OCI-LY3 (cell line): ENCODE measurements at regions not wholly inside any gene's neighbourhood (a gene's known extent, or its start where the extent isn't known, plus 50 kb on each side); places are given as distances from the start of the nearest gene placed in this dataset.

ENCODE experiments used
- CTCF ChIP-seq: fragments of 200-600, 300-600 bp; sonication (generic); IDR thresholded peaks from 2 replicates; pipeline ENCODE4 v1.5.1; 2014; ENCODE audit warnings: antibody characterized with exemption, low read length, low read depth
- EZH2phosphoT487 ChIP-seq: fragments of 200-600 bp; shearing (Covaris generic); IDR thresholded peaks from 2 replicates; pipeline ENCODE4 v1.6.1; 2018; ENCODE audit warnings: antibody characterized with exemption, mixed run types, low read depth

- TF ChIP-seq CTCF, result no peak
- TF ChIP-seq EZH2phosphoT487, result no peak
Observed at GRCh38 chr13:60282708-60283107, 114.3 kb upstream of the TDRD3 start.
